ENCODE measurements at regions not wholly inside any gene's neighbourhood (a gene's known extent, or its start where the extent isn't known, plus 50 kb on each side); places are given as distances from the start of the nearest gene placed in this dataset.

- no peak for DNase-seq
- intact Hi-C loops (cut with DNase I; ENCODE audit: low total_unique reads), result no loop called here
- 74 to 95% (median 85%) methylated on average over 2 of the region's 2 CpGs for WGBS, 5 donors
- Histone ChIP-seq H3K4me1 (peaks cover 0 to 17% (median 0%) of the 10 kb centered on the region in 6 donors), H3K4me3 (no peak overlapping the region), H3K36me3 (no peaks in the 10 kb centered on the region), H3K9me3 (no peaks in the 10 kb centered on the region), H3K27ac (no peak overlapping the region), H3K27me3 (replicated peaks in 1 of 7) (no peaks in the 10 kb centered on the region)
- TF ChIP-seq POLR2AphosphoS5 (IDR thresholded peaks at IDR 0.05), result no peak
- TF ChIP-seq CTCF (IDR thresholded peaks at IDR 0.05 in 8 of 11, conservative IDR thresholded peaks at IDR 0.05 in 3 of 11), result no peak
- no peak for TF ChIP-seq POLR2A (IDR thresholded peaks at IDR 0.05)
Observed at GRCh38 chr13:50452756-50453155, 390.7 kb downstream of the DLEU7 start.

- no peak for DNase-seq
- no peaks in the 10 kb centered on the region for H3K27me3 ChIP-seq (replicated peaks in 1 of 7)
- no peak overlapping the region for H3K4me3 ChIP-seq
- no peaks in the 10 kb centered on the region for H3K9me3 ChIP-seq
- no peak for TF ChIP-seq CTCF (IDR thresholded peaks at IDR 0.05 in 8 of 11, conservative IDR thresholded peaks at IDR 0.05 in 3 of 11)
- no peak for TF ChIP-seq POLR2AphosphoS5 (IDR thresholded peaks at IDR 0.05)
- TF ChIP-seq POLR2A (IDR thresholded peaks at IDR 0.05), result no peak
- no peak overlapping the region for H3K27ac ChIP-seq
- intact Hi-C loops (cut with DNase I; ENCODE audit: low total_unique reads), result no loop called here
- H3K36me3 ChIP-seq, result no peaks in the 10 kb centered on the region
- whole genome bisulfite sequencing, 5 donors, result 59 to 74% (median 63%) methylated on average over 3 of the region's 3 CpGs
- H3K4me1 ChIP-seq, result peaks cover 0 to 19% (median 0%) of the 10 kb centered on the region in 6 donors
Observed at GRCh38 chr13:50453188-50453587, 390.3 kb downstream of the DLEU7 start.

GRCh38 chr13:50456111-50456510, 387.4 kb downstream of the DLEU7 start:
- no peak overlapping the region for H3K27ac ChIP-seq

More at GRCh38 chr13:50456111-50456510, 387.4 kb downstream of the DLEU7 start:
- Histone ChIP-seq H3K27me3 (replicated peaks in 1 of 7) (no peaks in the 10 kb centered on the region), H3K4me1 (peaks cover 0 to 12% (median 1%) of the 10 kb centered on the region in 6 donors), H3K9me3 (no peaks in the 10 kb centered on the region), H3K36me3 (no peaks in the 10 kb centered on the region), H3K4me3 (no peak overlapping the region)
- WGBS, 5 donors, result 73 to 92% (median 85%) methylated on average over 3 of the region's 3 CpGs
- no peak for DNase-seq
- TF ChIP-seq POLR2A (IDR thresholded peaks at IDR 0.05) (no peak), POLR2AphosphoS5 (IDR thresholded peaks at IDR 0.05) (no peak), CTCF (IDR thresholded peaks at IDR 0.05 in 8 of 11, conservative IDR thresholded peaks at IDR 0.05 in 3 of 11) (no peak)
- intact Hi-C loops (cut with DNase I; ENCODE audit: low total_unique reads), result no loop called here
